GM23248 (cell line): ENCODE measurements at regions not wholly inside any gene's neighbourhood (a gene's known extent, or its start where the extent isn't known, plus 50 kb on each side); places are given as distances from the start of the nearest gene placed in this dataset.

Source experiments
- DNase-seq: peaks from one replicate; pipeline ENCODE4 v3.0.0-alpha.2; 2015
- H2AFZ ChIP-seq: fragments of 200-600 bp; sonication (generic); 2 replicates; pipeline ENCODE4 v1.6.1; 2016; ENCODE audit warnings: antibody characterized with exemption
- H3F3A ChIP-seq: fragments of 200-600 bp; sonication (generic); 2 replicates; pipeline ENCODE4 v1.6.1; 2016; ENCODE audit warnings: mild to moderate bottlenecking, antibody characterized with exemption, mixed run types; ENCODE audit not compliant: insufficient read depth
- H3K27ac ChIP-seq: fragments of 200-600 bp; sonication (generic); 2 replicates; pipeline ENCODE4 v1.5.1; 2016; ENCODE audit warnings: mild to moderate bottlenecking
- H3K27me3 ChIP-seq: fragments of 200-600 bp; sonication (generic); replicated peaks from 2 replicates; pipeline ENCODE4 v1.6.1; 2016; ENCODE audit warnings: mild to moderate bottlenecking; ENCODE audit not compliant: insufficient read depth
- H3K36me3 ChIP-seq: fragments of 200-600 bp; sonication (generic); 2 replicates; pipeline ENCODE4 v1.6.1; 2016; ENCODE audit warnings: low read depth, mild to moderate bottlenecking
- H3K4me1 ChIP-seq: fragments of 200-600 bp; sonication (generic); 2 replicates; pipeline ENCODE4 v1.6.1; 2016; ENCODE audit warnings: mild to moderate bottlenecking; ENCODE audit not compliant: insufficient read depth
- H3K4me2 ChIP-seq: fragments of 200-600 bp; sonication (generic); one replicate; pipeline ENCODE4 v1.6.1; 2016; ENCODE audit warnings: mild to moderate bottlenecking; ENCODE audit not compliant: unreplicated experiment
- H3K4me3 ChIP-seq: fragments of 200-600 bp; sonication (generic); 2 replicates; pipeline ENCODE4 v1.5.1; 2016; ENCODE audit warnings: mild to moderate bottlenecking
- H3K79me2 ChIP-seq: fragments of 200-600 bp; sonication (generic); 2 replicates; pipeline ENCODE4 v1.6.1; 2016; ENCODE audit warnings: mild to moderate bottlenecking; ENCODE audit not compliant: insufficient read depth
- H3K9ac ChIP-seq: fragments of 200-600 bp; sonication (generic); 2 replicates; pipeline ENCODE4 v1.6.1; 2016; ENCODE audit warnings: mild to moderate bottlenecking
- H3K9me2 ChIP-seq: fragments of 200-600 bp; sonication (generic); 2 replicates; pipeline ENCODE4 v1.6.1; 2016; ENCODE audit warnings: mixed run types, mild to moderate bottlenecking, moderate library complexity; ENCODE audit not compliant: insufficient read depth
- H3K9me3 ChIP-seq: fragments of 200-600 bp; sonication (generic); one replicate; pipeline ENCODE4 v1.6.1; 2017; ENCODE audit warnings: low read depth
- H4K20me1 ChIP-seq: fragments of 200-600 bp; sonication (generic); 2 replicates; pipeline ENCODE4 v1.6.0; 2016; ENCODE audit not compliant: insufficient read depth
- EZH2 ChIP-seq: fragments of 200-600 bp; sonication (generic); IDR thresholded peaks from 2 replicates; pipeline ENCODE4 v1.6.1; 2018; ENCODE audit warnings: antibody characterized with exemption, mild to moderate bottlenecking; ENCODE audit not compliant: insufficient read depth, poor library complexity, severe bottlenecking
- EZH2phosphoT487 ChIP-seq: fragments of 200-600 bp; sonication (generic); IDR thresholded peaks from 2 replicates; pipeline ENCODE4 v1.6.1; 2018; ENCODE audit warnings: antibody characterized with exemption, moderate library complexity, mild to moderate bottlenecking, low read depth; ENCODE audit not compliant: insufficient read depth
- WGBS, 2 experiments: methylation state at CpG; one replicate each; pipeline ENCODE4 v1.1.6; 2015 to 2017; ENCODE audit warnings: low lambda C conversion rate in 2 of 2, low coverage in 1 of 2; ENCODE audit errors: missing lambda C conversion rate in 2 of 2; 5-methylcytosine and 5-hydroxymethylcytosine counted together
- in situ Hi-C: fragments of 300-500 bp; cut with MboI; formaldehyde crosslinking; loops from 2 replicates; pipeline ENCODE4 v1.15.0; 2020

DNA sequence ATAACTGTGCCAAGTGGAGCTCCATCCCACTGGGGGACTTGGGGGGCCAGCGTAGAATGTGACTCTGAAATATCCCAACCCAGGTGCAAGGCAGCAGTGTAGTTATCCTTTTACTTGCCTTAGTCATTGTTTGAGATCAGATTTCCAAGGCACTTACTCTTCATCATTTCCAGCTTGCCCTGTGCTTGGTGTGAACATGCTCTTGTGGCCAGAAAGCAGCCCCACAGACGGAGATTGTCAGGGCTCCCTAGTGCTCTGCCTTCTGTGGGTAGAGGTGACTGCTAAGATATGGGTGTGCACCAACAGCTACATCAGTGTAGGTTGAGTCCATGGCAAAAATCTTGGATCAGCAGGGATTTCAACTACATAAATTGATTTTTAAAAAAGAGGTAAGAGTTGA lies 2010.0 kb upstream of the PIK3C3 start:
- H3F3A ChIP-seq: peaks cover 13% of the 10 kb centered on the region
- no peak overlapping the region for H3K9ac ChIP-seq
- H3K27me3 ChIP-seq: no peaks in the 10 kb centered on the region
- no peaks in the 10 kb centered on the region for H3K36me3 ChIP-seq
- no peaks in the 10 kb centered on the region for H3K9me3 ChIP-seq
- 71 to 73% methylated on average over 2 of the region's 2 CpGs for WGBS, 2 experiments
- no peak overlapping the region for H3K4me2 ChIP-seq
- H3K9me2 ChIP-seq: no peaks in the 10 kb centered on the region
- no peak for DNase-seq
- H3K79me2 ChIP-seq: no peaks in the 10 kb centered on the region
- H4K20me1 ChIP-seq: no peaks in the 10 kb centered on the region
- no peak overlapping the region for H2AFZ ChIP-seq
- in situ Hi-C loops: no loop called here
- H3K4me3 ChIP-seq: no peak overlapping the region
- TF ChIP-seq EZH2phosphoT487: no peak
- TF ChIP-seq EZH2: no peak
- no peak overlapping the region for H3K27ac ChIP-seq
- H3K4me1 ChIP-seq: peaks cover 21% of the 10 kb centered on the region

DNA sequence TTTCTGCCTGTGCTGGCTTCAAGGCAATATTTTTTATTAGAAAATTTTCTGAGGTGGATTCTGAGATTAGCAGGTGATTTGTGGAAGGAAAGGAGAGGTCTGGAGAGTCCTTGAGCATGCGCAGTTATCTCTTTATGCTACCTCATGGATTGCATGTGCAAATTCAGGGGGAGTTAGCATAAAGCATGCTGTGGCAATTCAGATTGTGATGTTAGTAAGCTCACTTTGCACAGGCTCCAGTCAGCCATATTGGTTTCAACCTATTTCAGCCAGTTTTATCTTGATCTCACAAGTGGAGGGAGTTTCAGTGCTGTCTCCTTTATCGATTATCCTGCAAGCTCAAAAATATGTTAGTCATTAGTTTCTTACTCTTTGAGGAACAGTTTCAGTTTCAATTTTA lies 2012.3 kb upstream of the PIK3C3 start:
- in situ Hi-C loops: no loop called here
- H3K9me2 ChIP-seq: no peaks in the 10 kb centered on the region
- no peaks in the 10 kb centered on the region for H3K9me3 ChIP-seq
- H3K4me3 ChIP-seq: no peak overlapping the region
- peaks cover 21% of the 10 kb centered on the region for H3K4me1 ChIP-seq
- no peaks in the 10 kb centered on the region for H3K27me3 ChIP-seq
- DNase-seq: no peak
- peak overlapping the region; percentile 48; the same call in 1 of the 2 replicates for H2AFZ ChIP-seq
- no peak overlapping the region for H3K4me2 ChIP-seq
- WGBS, 2 experiments: 51 to 57% methylated on average over 2 of the region's 2 CpGs
- TF ChIP-seq EZH2 (no peak), EZH2phosphoT487 (no peak)
- peaks cover 13% of the 10 kb centered on the region for H3F3A ChIP-seq
- H4K20me1 ChIP-seq: no peaks in the 10 kb centered on the region
- no peaks in the 10 kb centered on the region for H3K36me3 ChIP-seq
- no peak overlapping the region for H3K27ac ChIP-seq
- H3K9ac ChIP-seq: no peak overlapping the region
- H3K79me2 ChIP-seq: no peaks in the 10 kb centered on the region

DNA sequence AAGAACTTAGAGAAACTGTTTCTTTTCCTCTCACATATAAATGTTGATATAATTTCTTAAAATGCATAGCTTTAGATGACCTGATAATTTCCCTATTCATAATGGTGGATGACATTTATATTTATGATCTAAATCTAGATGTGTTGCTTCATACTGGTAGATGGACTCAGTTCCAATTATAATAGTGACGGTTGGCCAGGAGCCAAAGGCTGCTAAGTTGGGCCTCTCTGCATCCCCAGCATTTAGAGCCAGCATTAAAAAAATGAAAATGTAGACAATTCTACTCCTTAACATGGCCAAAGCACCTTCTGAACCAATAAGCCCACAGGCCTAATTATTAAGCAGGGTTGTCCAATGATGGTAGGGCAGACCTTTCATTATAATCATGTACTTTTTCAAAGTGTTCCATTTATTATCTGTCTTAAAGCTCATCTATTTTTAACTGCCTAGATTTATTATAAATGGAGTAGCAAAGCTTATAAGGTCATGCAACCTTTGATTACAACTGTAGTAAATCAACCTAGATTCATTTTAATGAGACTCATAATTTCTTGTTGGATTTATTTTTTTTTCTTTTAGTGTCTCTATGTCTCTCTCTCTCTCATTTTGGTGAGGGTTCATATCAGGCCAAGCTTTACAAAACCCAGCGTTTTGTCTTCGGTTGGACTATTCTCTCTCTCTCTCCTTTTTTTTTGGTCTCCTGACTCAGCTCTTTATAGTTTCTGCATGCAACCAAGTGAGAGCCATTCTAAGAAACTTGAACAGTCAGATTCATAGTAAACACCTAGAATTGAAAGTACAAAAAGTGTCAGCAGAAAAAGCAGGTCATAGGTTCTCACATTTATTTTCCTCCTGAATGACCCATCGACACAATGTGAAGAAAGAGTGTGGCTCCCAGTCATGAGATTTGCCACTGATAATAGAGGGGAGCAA lies 2016.1 kb upstream of the PIK3C3 start:
- Histone ChIP-seq H3K4me1 (no peaks in the 10 kb centered on the region), H3K27me3 (no peaks in the 10 kb centered on the region), H4K20me1 (no peaks in the 10 kb centered on the region), H2AFZ (no peak overlapping the region), H3K36me3 (no peaks in the 10 kb centered on the region), H3F3A (no peaks in the 10 kb centered on the region), H3K9me2 (no peaks in the 10 kb centered on the region), H3K79me2 (no peaks in the 10 kb centered on the region), H3K9ac (no peak overlapping the region), H3K9me3 (no peaks in the 10 kb centered on the region), H3K27ac (no peak overlapping the region), H3K4me2 (no peak overlapping the region), H3K4me3 (no peak overlapping the region)
- in situ Hi-C loops: no loop called here
- TF ChIP-seq EZH2phosphoT487 (no peak), EZH2 (no peak)
- DNase-seq: no peak
- WGBS, 2 experiments: 37 to 47% methylated on average over 4 of the region's 4 CpGs

DNA sequence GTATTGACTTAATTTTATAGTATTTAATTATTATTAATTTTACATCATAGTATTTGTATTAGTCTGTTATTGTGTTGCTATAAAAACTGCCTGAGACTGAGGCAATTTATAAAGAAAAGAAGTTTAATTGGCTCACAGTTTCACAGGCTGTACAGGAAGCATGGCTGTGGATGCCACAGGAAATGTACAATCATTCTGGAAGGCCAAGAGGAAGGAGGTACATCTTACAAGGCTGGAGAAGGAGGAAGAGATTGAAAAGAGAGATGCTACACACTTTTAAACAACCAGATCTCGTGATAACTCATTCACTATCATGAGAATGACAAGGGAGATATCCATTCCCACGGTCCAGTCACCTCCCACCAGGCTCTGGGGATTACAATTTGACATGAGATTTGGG lies 2019.4 kb upstream of the PIK3C3 start:
- H4K20me1 ChIP-seq: no peaks in the 10 kb centered on the region
- H3K9me2 ChIP-seq: no peaks in the 10 kb centered on the region
- no peak for DNase-seq
- TF ChIP-seq EZH2 (no peak), EZH2phosphoT487 (no peak)
- H3K79me2 ChIP-seq: no peaks in the 10 kb centered on the region
- WGBS, 2 experiments: 44 to 46% methylated on average over 2 of the region's 2 CpGs
- no peak overlapping the region for H3K27ac ChIP-seq
- no peak overlapping the region for H3K4me3 ChIP-seq
- no peaks in the 10 kb centered on the region for H3K36me3 ChIP-seq
- no peak overlapping the region for H3K9ac ChIP-seq
- in situ Hi-C loops: no loop called here
- H3K4me1 ChIP-seq: no peaks in the 10 kb centered on the region
- no peak overlapping the region for H3K4me2 ChIP-seq
- no peaks in the 10 kb centered on the region for H3K27me3 ChIP-seq
- no peak overlapping the region for H2AFZ ChIP-seq
- no peaks in the 10 kb centered on the region for H3K9me3 ChIP-seq
- H3F3A ChIP-seq: no peaks in the 10 kb centered on the region
